ENCODE measurements at regions not wholly inside any gene's neighbourhood (a gene's known extent, or its start where the extent isn't known, plus 50 kb on each side); places are given as distances from the start of the nearest gene placed in this dataset.

DNA sequence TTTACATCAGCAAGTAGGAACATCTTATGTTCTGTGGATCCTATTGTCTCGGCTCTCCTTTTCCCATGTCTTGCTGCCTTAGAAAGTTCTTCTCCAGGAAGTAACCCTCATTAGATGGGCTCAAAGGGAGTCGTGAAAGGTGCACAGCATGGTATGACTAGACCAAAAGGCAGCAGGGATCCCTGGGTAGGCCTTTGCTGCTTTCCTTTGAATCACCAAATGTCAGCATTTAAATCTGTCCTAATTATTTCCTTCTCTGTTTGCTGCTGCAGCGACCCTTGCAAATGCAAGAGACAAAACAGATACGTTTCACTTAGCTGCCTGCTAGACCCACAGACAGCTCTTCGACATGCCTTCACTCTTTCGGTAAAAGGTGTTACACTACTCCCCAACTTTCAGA is 218.4 kb downstream of the ACTL7B start:
- Histone ChIP-seq H3K4me3 (ENCODE audit: insufficient read depth, low read depth, low read length) (no peak overlapping the region), H3K4me1 (ENCODE audit: insufficient read depth, low read length) (peaks cover 10% of the 10 kb centered on the region), H3K9ac (ENCODE audit: low read length) (no peak overlapping the region), H3K4me2 (ENCODE audit: low read length) (no peak overlapping the region), H3K36me3 (ENCODE audit: insufficient read depth, low read length) (no peaks in the 10 kb centered on the region), H4K20me1 (ENCODE audit: insufficient read depth, low read length) (no peaks in the 10 kb centered on the region), H3K9me3 (ENCODE audit: insufficient read depth, low read depth, low read length) (no peaks in the 10 kb centered on the region), H2AFZ (ENCODE audit: low read depth, low read length) (no peak overlapping the region), H3K79me2 (ENCODE audit: insufficient read depth, low read length) (no peaks in the 10 kb centered on the region), H3K27ac (ENCODE audit: low read depth, low read length) (no peak overlapping the region), H3K27me3 (ENCODE audit: insufficient read depth, low read length) (peaks cover under 1% of the 10 kb centered on the region)
- DNase-seq (ENCODE audit: low read depth) (no peak), FAIRE-seq (no peak)
- H3K27ac Mint-ChIP-seq (ENCODE audit: unreplicated experiment) = no peak overlapping the region
- no peaks in the 10 kb centered on the region for H3K27me3 Mint-ChIP-seq (ENCODE audit: low read depth, unreplicated experiment)
- TF ChIP-seq EZH2 (IDR thresholded peaks at IDR 0.05; ENCODE audit: insufficient read depth, low read length) = no peak
- no peak for TF ChIP-seq CTCF (IDR thresholded peaks at IDR 0.05; ENCODE audit: insufficient read depth, low read depth, low read length)
- no peaks in the 10 kb centered on the region for H3K36me3 Mint-ChIP-seq (ENCODE audit: low read depth, unreplicated experiment)
- H3K9me3 Mint-ChIP-seq (ENCODE audit: unreplicated experiment) = no peaks in the 10 kb centered on the region
- H3K4me1 Mint-ChIP-seq (ENCODE audit: low read depth, unreplicated experiment) = peaks cover 14% of the 10 kb centered on the region
- no peak overlapping the region for H3K4me3 Mint-ChIP-seq (ENCODE audit: unreplicated experiment)

DNA sequence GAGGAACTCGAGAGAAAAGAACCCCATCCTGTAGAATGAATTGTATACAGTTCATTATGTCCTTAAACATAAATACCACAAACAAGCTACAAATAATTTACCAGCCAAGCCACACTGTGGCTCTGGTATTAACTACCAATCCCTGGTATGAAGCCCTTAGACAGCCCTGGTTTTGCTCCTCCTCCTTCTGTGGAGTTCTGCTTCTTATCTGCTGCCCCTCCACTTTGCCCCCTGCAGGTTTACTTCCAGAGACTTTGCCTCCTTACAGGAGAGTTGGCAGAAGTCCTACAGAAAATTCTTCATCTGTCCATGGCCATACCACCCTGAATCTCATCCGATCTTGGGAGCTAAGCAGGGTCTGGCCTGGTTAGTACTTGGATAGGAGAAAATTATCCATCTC is 219.8 kb downstream of the ACTL7B start:
- Histone ChIP-seq H3K36me3 (ENCODE audit: insufficient read depth, low read length) (no peaks in the 10 kb centered on the region), H4K20me1 (ENCODE audit: insufficient read depth, low read length) (no peaks in the 10 kb centered on the region), H3K4me3 (ENCODE audit: insufficient read depth, low read depth, low read length) (no peak overlapping the region), H2AFZ (ENCODE audit: low read depth, low read length) (no peak overlapping the region), H3K4me2 (ENCODE audit: low read length) (no peak overlapping the region), H3K9ac (ENCODE audit: low read length) (no peak overlapping the region), H3K9me3 (ENCODE audit: insufficient read depth, low read depth, low read length) (no peaks in the 10 kb centered on the region), H3K79me2 (ENCODE audit: insufficient read depth, low read length) (no peaks in the 10 kb centered on the region), H3K27ac (ENCODE audit: low read depth, low read length) (no peak overlapping the region), H3K27me3 (ENCODE audit: insufficient read depth, low read length) (peaks cover 5% of the 10 kb centered on the region), H3K4me1 (ENCODE audit: insufficient read depth, low read length) (peaks cover 10% of the 10 kb centered on the region)
- Mint-ChIP-seq H3K36me3 (ENCODE audit: low read depth, unreplicated experiment) (no peaks in the 10 kb centered on the region), H3K27ac (ENCODE audit: unreplicated experiment) (no peak overlapping the region), H3K4me1 (ENCODE audit: low read depth, unreplicated experiment) (peaks cover 14% of the 10 kb centered on the region), H3K27me3 (ENCODE audit: low read depth, unreplicated experiment) (no peaks in the 10 kb centered on the region), H3K4me3 (ENCODE audit: unreplicated experiment) (no peak overlapping the region), H3K9me3 (ENCODE audit: unreplicated experiment) (no peaks in the 10 kb centered on the region)
- DNase-seq (ENCODE audit: low read depth) = no peak
- FAIRE-seq = no peak
- TF ChIP-seq EZH2 (IDR thresholded peaks at IDR 0.05; ENCODE audit: insufficient read depth, low read length) (no peak), CTCF (IDR thresholded peaks at IDR 0.05; ENCODE audit: insufficient read depth, low read depth, low read length) (no peak)

- Histone ChIP-seq H3K9me3 (ENCODE audit: insufficient read depth, low read depth, low read length) (no peaks in the 10 kb centered on the region), H3K79me2 (ENCODE audit: insufficient read depth, low read length) (no peaks in the 10 kb centered on the region), H3K4me3 (ENCODE audit: insufficient read depth, low read depth, low read length) (no peak overlapping the region), H3K36me3 (ENCODE audit: insufficient read depth, low read length) (no peaks in the 10 kb centered on the region), H4K20me1 (ENCODE audit: insufficient read depth, low read length) (no peaks in the 10 kb centered on the region), H2AFZ (ENCODE audit: low read depth, low read length) (no peak overlapping the region), H3K4me2 (ENCODE audit: low read length) (peak overlapping the region; percentile 6), H3K9ac (ENCODE audit: low read length) (no peak overlapping the region), H3K27me3 (ENCODE audit: insufficient read depth, low read length) (peaks cover 5% of the 10 kb centered on the region), H3K27ac (ENCODE audit: low read depth, low read length) (no peak overlapping the region), H3K4me1 (ENCODE audit: insufficient read depth, low read length) (peaks cover 10% of the 10 kb centered on the region)
- FAIRE-seq (peak; percentile 98), DNase-seq (ENCODE audit: low read depth) (peak; percentile 44)
- H3K4me3 Mint-ChIP-seq (ENCODE audit: unreplicated experiment) = no peak overlapping the region
- H3K27ac Mint-ChIP-seq (ENCODE audit: unreplicated experiment) = peak overlapping the region; percentile 89
- no peaks in the 10 kb centered on the region for H3K27me3 Mint-ChIP-seq (ENCODE audit: low read depth, unreplicated experiment)
- no peak for TF ChIP-seq EZH2 (IDR thresholded peaks at IDR 0.05; ENCODE audit: insufficient read depth, low read length)
- no peak for TF ChIP-seq CTCF (IDR thresholded peaks at IDR 0.05; ENCODE audit: insufficient read depth, low read depth, low read length)
- H3K36me3 Mint-ChIP-seq (ENCODE audit: low read depth, unreplicated experiment) = no peaks in the 10 kb centered on the region
- H3K4me1 Mint-ChIP-seq (ENCODE audit: low read depth, unreplicated experiment) = peaks cover 9% of the 10 kb centered on the region
- no peaks in the 10 kb centered on the region for H3K9me3 Mint-ChIP-seq (ENCODE audit: unreplicated experiment)
These were observed 220.9 kb downstream of the ACTL7B start for GRCh38 chr9:108634672-108635462.

Data from astrocyte (in vitro differentiated cells and primary cell).